ENCODE measurements at regions not wholly inside any gene's neighbourhood (a gene's known extent, or its start where the extent isn't known, plus 50 kb on each side); places are given as distances from the start of the nearest gene placed in this dataset.

- Histone ChIP-seq H3K79me2 (ENCODE audit: low read length) (no peaks in the 10 kb centered on the region), H3K4me2 (ENCODE audit: low read depth, low read length) (peak overlapping the region; percentile 83), H3K9ac (ENCODE audit: low read length) (no peak overlapping the region), H3F3A (ENCODE audit: insufficient read depth, low read length) (peaks cover 13% of the 10 kb centered on the region; the same call in 1 of the 2 replicates), H3K27me3 (replicated peaks; ENCODE audit: insufficient read depth, low read length) (peaks cover 26% of the 10 kb centered on the region), H3K27ac (ENCODE audit: low read length) (no peak overlapping the region), H3K9me3 (replicated peaks; ENCODE audit: insufficient read depth, low read length) (no peaks in the 10 kb centered on the region), H3K4me1 (ENCODE audit: low read length) (peaks cover 15% of the 10 kb centered on the region), H3K4me3 (ENCODE audit: low read length) (peak overlapping the region; percentile 33), H2AFZ (ENCODE audit: low read length) (no peak overlapping the region), H4K20me1 (ENCODE audit: insufficient read depth, low read length) (no peaks in the 10 kb centered on the region), H3K9me2 (replicated peaks; ENCODE audit: insufficient read depth, low read length) (no peaks in the 10 kb centered on the region), H3K36me3 (replicated peaks; ENCODE audit: insufficient read depth, low read length) (no peaks in the 10 kb centered on the region)
- DNase-seq, result peak; percentile 69
- TF ChIP-seq EZH2 (optimal IDR thresholded peaks at IDR 0.05; ENCODE audit: low read depth, low read length) (no peak), CTCF (IDR thresholded peaks at IDR 0.05; ENCODE audit: low read length) (no peak), EZH2phosphoT487 (IDR thresholded peaks at IDR 0.05; ENCODE audit: low read length) (no peak)
These were observed 194.2 kb upstream of the C1QTNF7 start for GRCh38 chr4:15233626-15234025.

GRCh38 chr4:15234116-15234855 is 193.5 kb upstream of the C1QTNF7 start:
- H3K9me2 ChIP-seq (replicated peaks; ENCODE audit: insufficient read depth, low read length), result no peaks in the 10 kb centered on the region
- no peak overlapping the region for H3K27ac ChIP-seq (ENCODE audit: low read length)
- TF ChIP-seq EZH2 (optimal IDR thresholded peaks at IDR 0.05; ENCODE audit: low read depth, low read length), result no peak
- no peak for TF ChIP-seq EZH2phosphoT487 (IDR thresholded peaks at IDR 0.05; ENCODE audit: low read length)
- no peak for TF ChIP-seq CTCF (IDR thresholded peaks at IDR 0.05; ENCODE audit: low read length)
- peak overlapping the region; percentile 83; the same call in 1 of the 2 replicates for H3K4me2 ChIP-seq (ENCODE audit: low read depth, low read length)
- H3K9ac ChIP-seq (ENCODE audit: low read length), result no peak overlapping the region
- no peaks in the 10 kb centered on the region for H4K20me1 ChIP-seq (ENCODE audit: insufficient read depth, low read length)
- no peak overlapping the region for H3K4me3 ChIP-seq (ENCODE audit: low read length)
- no peak for DNase-seq
- H3K36me3 ChIP-seq (replicated peaks; ENCODE audit: insufficient read depth, low read length), result no peaks in the 10 kb centered on the region
- peaks cover 13% of the 10 kb centered on the region; the same call in 1 of the 2 replicates for H3F3A ChIP-seq (ENCODE audit: insufficient read depth, low read length)
- H3K79me2 ChIP-seq (ENCODE audit: low read length), result no peaks in the 10 kb centered on the region
- no peak overlapping the region for H2AFZ ChIP-seq (ENCODE audit: low read length)
- peaks cover 26% of the 10 kb centered on the region for H3K27me3 ChIP-seq (replicated peaks; ENCODE audit: insufficient read depth, low read length)
- peaks cover 15% of the 10 kb centered on the region for H3K4me1 ChIP-seq (ENCODE audit: low read length)
- no peaks in the 10 kb centered on the region for H3K9me3 ChIP-seq (replicated peaks; ENCODE audit: insufficient read depth, low read length)

- peaks cover 13% of the 10 kb centered on the region; the same call in 1 of the 2 replicates for H3F3A ChIP-seq (ENCODE audit: insufficient read depth, low read length)
These were observed 193.0 kb upstream of the C1QTNF7 start for GRCh38 chr4:15234856-15235126.

More at GRCh38 chr4:15234856-15235126, 193.0 kb upstream of the C1QTNF7 start:
- no peak overlapping the region for H3K9ac ChIP-seq (ENCODE audit: low read length)
- peaks cover 15% of the 10 kb centered on the region for H3K4me1 ChIP-seq (ENCODE audit: low read length)
- H3K27me3 ChIP-seq (replicated peaks; ENCODE audit: insufficient read depth, low read length), result peaks cover 26% of the 10 kb centered on the region
- H2AFZ ChIP-seq (ENCODE audit: low read length), result no peak overlapping the region
- DNase-seq, result no peak
- H3K9me2 ChIP-seq (replicated peaks; ENCODE audit: insufficient read depth, low read length), result no peaks in the 10 kb centered on the region
- H4K20me1 ChIP-seq (ENCODE audit: insufficient read depth, low read length), result no peaks in the 10 kb centered on the region
- no peaks in the 10 kb centered on the region for H3K79me2 ChIP-seq (ENCODE audit: low read length)
- H3K36me3 ChIP-seq (replicated peaks; ENCODE audit: insufficient read depth, low read length), result no peaks in the 10 kb centered on the region
- no peaks in the 10 kb centered on the region for H3K9me3 ChIP-seq (replicated peaks; ENCODE audit: insufficient read depth, low read length)
- TF ChIP-seq CTCF (IDR thresholded peaks at IDR 0.05; ENCODE audit: low read length) (no peak), EZH2 (optimal IDR thresholded peaks at IDR 0.05; ENCODE audit: low read depth, low read length) (no peak)
- H3K4me2 ChIP-seq (ENCODE audit: low read depth, low read length), result no peak overlapping the region
- no peak overlapping the region for H3K27ac ChIP-seq (ENCODE audit: low read length)
- no peak overlapping the region for H3K4me3 ChIP-seq (ENCODE audit: low read length)
